IPS-18c (cell line): ENCODE measurements at regions not wholly inside any gene's neighbourhood (a gene's known extent, or its start where the extent isn't known, plus 50 kb on each side); places are given as distances from the start of the nearest gene placed in this dataset.
"Not testable (repeated sequence)": the region's sequence is repeated elsewhere in the genome, so short reads cannot be mapped to it uniquely, and the experiment has no call there.

Experiments
- H3K4me3 ChIP-seq: 2 replicates; pipeline ENCODE4 v1.7.0; 2013; ENCODE audit warnings: low read depth, mild to moderate bottlenecking, low read length, moderate library complexity; ENCODE audit not compliant: insufficient read depth
- H3K9me3 ChIP-seq: one replicate; pipeline ENCODE4 v1.6.1; 2013; ENCODE audit warnings: mild to moderate bottlenecking, low read length, moderate library complexity; ENCODE audit not compliant: control insufficient read depth, insufficient read depth

DNA sequence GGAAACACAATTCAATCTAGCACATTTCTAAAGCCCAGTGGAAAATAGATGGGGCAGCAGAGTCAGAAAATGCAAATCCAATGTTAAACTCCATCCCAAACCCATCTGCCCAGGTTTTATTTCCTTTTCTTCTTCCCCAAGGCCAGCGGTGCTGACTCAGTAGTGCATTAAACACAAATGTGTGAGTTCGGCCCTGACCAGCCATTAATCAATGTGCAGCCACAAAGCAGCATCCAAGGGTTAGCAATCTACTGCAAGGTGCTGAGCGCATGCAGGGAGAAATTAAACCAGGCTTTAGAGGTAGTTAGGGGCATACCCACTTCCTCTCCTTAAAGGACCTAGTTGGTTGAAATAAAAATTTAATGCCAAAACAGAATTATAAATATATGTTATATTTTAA is 583.3 kb upstream of the PPP2R3A start:
- Histone ChIP-seq H3K9me3 (no peaks in the 10 kb centered on the region), H3K4me3 (no peak overlapping the region)

DNA sequence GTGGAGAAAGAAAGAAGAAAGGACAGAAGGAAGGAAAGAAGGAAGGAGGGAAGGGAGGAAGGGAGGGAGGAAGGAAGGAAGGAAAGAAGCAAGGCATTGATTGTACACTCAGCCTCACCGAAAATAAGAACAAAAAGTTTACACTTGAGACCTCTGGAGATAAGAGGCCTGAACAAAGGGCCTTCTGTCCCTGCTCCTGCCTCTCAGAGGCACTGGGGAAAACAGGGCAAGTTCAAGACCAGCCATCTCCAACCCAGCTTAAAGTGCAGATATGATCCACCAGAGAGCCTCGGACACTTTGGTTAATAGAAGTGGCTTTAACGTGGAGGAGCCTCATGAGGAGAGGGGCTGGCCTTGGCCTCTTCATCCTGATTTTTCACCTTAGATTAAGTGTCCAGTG is 582.9 kb upstream of the PPP2R3A start:
- H3K4me3 ChIP-seq: no peak overlapping the region
- H3K9me3 ChIP-seq: no peaks in the 10 kb centered on the region

DNA sequence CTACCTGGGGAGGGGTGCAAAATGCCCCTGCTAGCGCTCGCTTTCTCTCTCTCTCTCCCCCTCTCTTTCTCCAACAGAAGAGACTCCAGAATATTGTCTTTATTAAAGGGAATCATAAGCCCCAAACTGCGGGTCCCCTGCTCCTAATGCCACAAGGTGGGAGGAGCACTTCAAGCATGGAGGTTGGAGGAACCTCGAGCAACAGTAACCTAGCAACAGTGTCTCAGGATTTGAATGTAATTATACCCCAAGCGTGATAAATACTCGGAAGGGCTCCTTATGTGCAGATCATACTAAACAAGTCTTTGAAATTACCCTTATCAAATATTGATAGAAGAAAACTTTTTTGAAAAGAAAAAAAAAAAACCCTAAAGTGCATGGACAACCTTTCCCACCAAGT is 582.2 kb upstream of the PPP2R3A start:
- Histone ChIP-seq H3K4me3 (no peak overlapping the region), H3K9me3 (no peaks in the 10 kb centered on the region)

DNA sequence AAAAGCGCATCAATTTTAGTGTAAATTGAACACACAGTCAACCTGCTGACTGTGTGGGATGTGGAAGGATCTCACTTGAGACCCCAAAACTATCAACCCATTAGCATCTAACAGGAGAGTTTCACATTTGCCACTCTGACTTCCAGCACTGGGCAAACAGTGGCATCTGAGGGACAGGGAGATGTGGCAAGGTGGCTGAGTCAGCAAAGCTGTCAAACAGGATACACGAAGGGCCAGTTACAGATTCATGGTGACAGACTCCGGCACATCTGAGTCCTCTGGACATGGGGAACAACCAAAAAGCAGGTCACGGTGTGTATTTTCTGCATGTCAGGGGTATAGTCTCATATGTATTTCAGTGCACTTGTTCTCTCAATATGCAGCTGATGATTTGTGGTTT is 573.4 kb upstream of the PPP2R3A start:
- peaks cover 4% of the 10 kb centered on the region for H3K9me3 ChIP-seq
- no peak overlapping the region for H3K4me3 ChIP-seq

DNA sequence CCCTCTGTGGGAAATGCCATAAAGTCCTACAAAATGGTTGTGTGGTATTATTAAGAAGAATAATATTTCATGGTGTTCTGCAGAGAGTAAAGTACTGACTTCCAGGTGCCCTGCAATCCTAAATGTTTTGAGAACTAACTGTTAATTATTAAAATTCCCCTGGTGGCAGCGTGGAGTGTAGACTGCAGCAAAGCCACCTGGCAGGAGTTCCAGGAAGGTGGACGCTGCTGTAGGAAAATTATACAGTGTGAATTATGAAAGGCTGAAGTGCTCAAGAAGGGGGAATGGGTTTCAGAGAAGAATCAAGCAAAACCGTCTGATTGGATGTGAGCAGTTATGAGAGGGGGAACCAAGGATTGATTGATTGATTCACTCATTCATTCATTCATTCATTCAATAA is 572.4 kb upstream of the PPP2R3A start:
- peaks cover 4% of the 10 kb centered on the region for H3K9me3 ChIP-seq
- no peak overlapping the region for H3K4me3 ChIP-seq

DNA sequence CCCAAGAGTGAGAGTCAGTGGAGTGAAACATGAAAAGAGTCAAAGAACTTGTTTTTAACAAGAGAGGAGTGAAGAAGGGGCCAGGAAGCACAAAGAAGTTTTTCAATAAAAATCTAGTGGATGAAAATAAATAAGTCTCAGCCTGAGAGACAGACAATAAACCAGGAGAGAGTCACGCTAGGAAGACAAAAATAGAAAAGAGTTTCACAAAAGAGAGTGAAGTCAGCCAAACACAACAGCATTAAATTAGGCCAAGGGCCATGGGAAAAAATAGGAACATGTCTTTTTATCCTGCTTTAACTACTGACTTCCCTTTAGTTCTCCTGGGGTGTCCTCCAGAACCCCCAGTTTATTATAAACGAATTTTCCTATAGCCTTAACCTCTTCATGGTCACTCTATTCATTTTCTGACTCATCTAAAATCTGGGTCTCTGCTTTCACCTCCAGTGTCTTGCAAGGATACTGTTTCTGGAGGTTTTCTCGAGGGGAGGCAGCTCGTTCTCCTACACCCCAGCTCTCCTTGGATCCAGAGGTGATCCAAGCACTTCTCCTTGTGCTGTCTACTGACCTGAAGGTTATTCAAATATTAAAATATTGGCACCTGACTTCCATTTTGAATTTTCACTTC is 571.5 kb upstream of the PPP2R3A start:
- Histone ChIP-seq H3K4me3 (no peak overlapping the region), H3K9me3 (peaks cover 4% of the 10 kb centered on the region)

DNA sequence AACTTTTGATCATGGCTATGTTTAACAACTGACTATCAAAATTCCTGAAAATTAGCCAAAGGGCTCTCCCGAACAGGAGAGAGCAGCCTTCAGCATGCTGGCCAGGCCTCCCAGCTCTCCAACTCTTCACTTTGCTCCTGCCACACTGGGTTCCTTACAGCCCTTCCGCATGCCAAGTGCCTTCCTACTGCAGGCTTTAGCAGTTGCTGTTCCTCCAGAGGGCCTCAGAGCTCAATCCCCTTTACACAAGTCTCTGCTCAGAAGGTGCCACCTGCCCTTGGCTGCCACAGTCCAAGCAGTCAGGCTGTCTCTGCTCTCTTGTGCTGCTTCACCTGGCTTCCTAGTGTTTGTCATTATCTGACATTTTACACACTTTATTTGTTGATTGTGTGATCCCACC is 553.1 kb upstream of the PPP2R3A start:
- Histone ChIP-seq H3K4me3 (no peak overlapping the region), H3K9me3 (no peaks in the 10 kb centered on the region)

DNA sequence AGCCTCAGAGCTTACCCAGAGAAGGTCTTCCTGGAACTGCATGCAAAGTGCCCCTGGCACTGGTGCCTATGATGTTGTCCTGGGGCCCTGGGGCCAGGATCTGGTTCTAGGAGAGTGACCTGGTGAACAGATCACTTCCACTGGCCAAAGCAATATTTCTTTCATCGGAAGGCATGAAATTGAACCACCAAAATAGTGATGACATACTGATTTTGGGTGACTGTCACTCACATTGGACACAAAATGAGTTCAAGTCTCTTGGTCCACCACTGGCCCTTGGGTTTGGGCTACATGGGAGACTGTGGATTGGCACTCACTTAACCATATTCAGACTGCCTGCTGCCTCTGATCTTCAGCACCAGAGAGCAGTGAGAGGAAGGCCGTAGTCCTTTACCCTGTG is 549.3 kb upstream of the PPP2R3A start:
- Histone ChIP-seq H3K9me3 (no peaks in the 10 kb centered on the region), H3K4me3 (no peak overlapping the region)

DNA sequence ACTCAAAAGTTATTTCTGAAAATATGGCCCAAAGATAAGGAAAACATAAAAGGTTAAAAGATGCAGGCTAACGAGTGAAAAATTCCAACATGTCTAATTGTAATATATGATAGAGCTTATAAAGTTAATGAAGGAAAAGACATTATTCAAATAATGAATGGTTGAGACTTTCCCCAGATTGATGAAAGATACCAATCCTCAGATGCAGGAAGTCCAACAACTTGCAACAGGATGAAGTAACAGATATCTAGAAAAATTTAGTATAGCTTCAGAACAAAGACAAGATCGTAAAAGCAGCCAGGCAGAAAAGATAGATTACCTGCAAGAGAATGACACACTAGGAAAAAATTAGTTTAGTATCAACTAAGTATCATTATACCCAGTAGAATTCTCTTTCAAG is 546.4 kb upstream of the PPP2R3A start:
- Histone ChIP-seq H3K4me3 (no peak overlapping the region), H3K9me3 (no peaks in the 10 kb centered on the region)

DNA sequence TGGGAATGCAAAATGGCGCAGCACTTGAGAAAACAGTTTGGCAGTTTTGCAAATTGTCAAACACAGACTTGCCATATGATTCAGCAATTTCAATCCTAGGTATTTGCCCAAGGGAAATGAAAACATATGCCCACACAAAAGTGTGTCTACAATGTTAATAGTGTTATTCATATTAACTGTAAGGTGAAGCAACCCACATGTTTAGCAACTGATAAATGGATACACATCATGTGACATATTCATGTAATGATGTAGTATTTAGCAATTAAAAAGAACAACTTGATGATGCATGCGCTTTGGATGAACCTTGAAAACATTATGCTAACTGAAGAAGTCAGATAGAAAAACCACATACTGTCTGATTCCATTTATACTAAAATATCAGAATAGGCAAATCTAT is 539.0 kb upstream of the PPP2R3A start:
- no peak overlapping the region for H3K4me3 ChIP-seq
- no peaks in the 10 kb centered on the region for H3K9me3 ChIP-seq

DNA sequence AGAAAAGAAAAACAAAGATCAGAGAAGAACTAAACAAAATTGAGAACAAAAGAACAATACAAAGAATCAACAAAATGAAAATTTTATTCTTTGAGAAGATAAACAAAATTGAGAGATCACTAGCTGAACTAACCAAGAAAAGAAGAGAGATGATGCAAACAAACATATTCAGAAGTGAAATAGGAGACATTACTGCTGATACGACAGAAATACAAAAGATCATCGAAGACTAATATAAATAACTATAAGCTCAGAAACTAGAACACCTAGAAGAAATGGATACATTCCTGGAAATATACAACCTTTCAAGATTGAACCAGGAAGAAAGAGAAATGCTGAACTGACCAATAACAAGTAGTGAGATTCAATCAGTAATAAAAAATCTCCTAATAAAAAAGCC is 533.1 kb upstream of the PPP2R3A start:
- no peaks in the 10 kb centered on the region for H3K9me3 ChIP-seq
- H3K4me3 ChIP-seq: no peak overlapping the region

DNA sequence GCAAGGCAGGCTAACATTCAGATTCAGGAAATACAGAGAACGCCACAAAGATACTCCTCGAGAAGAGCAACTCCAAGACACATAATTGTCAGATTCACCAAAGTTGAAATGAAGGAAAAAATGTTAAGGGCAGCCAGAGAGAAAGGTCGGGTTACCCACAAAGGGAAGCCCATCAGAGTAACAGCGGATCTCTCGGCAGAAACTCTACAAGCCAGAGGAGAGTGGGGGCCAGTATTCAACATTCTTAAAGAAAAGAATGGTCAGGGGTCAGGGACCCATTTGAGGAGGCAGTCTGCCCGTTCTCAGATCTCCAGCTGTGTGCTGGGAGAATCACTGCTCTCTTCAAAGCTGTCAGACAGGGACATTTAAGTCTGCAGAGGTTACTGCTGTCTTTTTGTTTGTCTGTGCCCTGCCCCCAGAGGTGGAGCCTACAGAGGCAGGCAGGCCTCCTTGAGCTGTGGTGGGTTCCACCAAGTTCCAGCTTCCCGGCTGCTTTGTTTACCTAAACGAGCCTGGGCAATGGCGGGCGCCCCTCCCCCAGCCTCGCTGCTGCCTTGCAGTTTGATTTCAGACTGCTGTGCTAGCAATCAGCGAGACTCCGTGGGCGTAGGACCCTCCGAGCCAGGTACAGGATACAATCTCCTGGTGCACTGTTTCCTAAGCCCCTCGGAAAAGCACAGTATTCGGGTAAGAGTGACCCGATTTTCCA is 526.5 kb upstream of the PPP2R3A start:
- not testable (repeated sequence) for H3K9me3 ChIP-seq
- peak overlapping the region; percentile 44; the same call in 1 of the 2 replicates for H3K4me3 ChIP-seq

DNA sequence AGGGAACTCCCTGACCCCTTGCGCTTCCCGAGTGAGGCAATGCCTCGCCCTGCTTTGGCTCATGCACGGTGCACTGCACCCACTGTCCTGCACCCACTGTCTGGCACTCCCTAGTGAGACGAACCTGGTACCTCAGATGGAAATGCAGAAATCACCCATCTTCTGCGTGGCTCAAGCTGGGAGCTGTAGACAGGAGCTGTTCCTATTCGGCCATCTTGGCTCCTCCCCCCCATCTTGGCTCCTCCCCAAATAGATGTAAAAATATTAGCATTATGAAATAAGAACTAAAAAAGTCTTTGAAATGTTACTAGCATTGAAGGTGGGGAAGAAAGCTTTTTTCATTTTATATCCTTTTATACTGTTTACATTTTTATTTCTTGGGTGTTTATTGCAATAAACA is 525.9 kb upstream of the PPP2R3A start:
- H3K4me3 ChIP-seq: peak overlapping the region; percentile 44; the same call in 1 of the 2 replicates
- H3K9me3 ChIP-seq: not testable (repeated sequence)

DNA sequence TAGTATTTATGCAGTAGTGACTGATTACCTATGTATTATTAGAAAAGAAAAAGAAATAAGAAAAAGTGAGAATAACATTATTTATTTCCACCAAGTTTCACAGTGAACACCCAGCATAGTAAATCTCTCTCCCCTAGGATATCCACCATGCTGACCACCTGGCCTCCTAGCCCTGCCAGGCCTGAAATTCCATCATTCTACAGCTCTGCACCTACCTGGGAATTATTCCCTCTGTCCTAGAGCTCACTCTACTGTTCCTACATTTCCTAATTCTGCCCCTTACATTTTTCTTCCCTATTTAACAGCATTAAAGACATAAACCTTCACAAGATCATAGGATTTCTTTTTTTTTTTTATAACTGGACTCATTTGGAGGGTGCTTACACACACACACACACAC is 525.3 kb upstream of the PPP2R3A start:
- Histone ChIP-seq H3K9me3 (no peaks in the 10 kb centered on the region), H3K4me3 (no peak overlapping the region)

DNA sequence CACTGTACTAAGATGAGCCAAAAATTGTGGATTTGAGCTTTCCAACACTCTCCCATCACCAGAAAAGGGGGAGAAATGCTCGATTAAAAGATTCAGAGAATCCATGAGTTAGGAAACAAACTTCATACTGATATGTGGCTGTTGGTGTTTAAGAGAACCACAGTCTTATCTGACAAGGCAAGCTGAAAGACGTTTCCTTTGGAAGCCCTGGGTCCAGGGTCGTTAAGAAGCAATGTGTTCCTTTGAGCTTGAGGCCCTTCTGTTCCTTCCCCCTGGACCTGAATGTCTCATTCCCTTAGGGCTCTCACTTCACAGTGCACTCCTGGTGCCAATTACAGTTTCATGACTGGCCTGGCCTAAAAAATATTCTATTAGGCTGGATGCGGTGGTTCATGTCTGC is 524.8 kb upstream of the PPP2R3A start:
- no peak overlapping the region for H3K4me3 ChIP-seq
- H3K9me3 ChIP-seq: no peaks in the 10 kb centered on the region

DNA sequence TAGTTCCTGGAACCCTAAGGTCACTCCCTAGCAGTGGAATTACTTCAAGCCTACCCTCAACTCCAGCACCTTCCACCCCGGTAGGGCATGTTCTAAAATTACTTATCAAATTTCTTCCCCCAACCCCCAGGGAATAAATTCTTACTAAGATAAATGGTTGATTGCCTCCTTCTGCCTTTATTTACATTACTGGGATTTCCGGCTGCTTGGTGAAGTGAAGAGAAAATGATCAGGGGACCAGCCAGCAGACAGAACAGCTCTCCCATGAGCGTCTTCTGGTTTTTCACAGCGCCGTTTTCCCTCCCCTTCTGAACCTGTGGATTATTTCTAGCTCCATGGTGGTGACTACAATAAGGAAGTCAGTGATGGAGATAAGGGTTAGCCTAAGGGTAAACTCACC is 521.5 kb upstream of the PPP2R3A start:
- Histone ChIP-seq H3K9me3 (no peaks in the 10 kb centered on the region), H3K4me3 (no peak overlapping the region)

DNA sequence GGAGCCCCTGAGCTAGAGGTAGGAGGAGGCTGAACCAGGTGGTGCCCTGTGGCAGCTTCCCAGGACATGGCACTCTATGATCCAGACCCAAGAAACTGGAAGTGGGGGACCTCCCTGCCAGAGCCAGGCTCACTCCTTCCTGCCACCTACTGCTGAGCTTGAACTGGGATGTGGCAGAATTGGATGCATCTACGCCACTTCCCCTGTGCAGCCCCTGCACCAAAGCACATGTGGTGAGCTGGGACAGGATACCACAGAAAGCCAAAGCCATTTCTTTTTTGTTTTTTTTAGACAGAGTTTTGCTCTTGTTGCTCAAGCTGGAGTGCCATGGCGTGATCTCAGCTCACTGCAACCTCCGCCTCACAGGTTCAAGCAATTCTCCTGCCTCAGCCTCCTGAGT is 518.0 kb upstream of the PPP2R3A start:
- no peak overlapping the region for H3K4me3 ChIP-seq
- H3K9me3 ChIP-seq: no peaks in the 10 kb centered on the region

DNA sequence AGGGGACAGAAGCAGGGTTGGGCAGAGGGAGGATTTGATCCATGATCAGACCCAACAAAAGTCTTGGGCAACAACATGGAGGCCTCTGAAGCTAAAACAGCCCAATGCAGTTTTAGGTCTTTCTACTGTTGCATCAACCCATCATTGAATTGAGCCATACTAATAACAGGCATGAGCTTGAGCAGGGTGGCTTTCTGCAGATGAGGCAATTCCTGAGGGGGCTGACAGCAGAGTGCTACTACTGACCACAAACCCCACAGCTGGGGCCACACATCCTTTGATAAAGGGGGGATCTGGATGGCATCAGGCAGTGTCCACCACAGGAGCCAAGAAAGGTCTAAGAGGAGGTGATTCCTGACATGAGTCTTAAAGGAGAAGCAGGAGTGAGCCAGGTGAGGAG is 517.0 kb upstream of the PPP2R3A start:
- no peaks in the 10 kb centered on the region for H3K9me3 ChIP-seq
- no peak overlapping the region for H3K4me3 ChIP-seq

DNA sequence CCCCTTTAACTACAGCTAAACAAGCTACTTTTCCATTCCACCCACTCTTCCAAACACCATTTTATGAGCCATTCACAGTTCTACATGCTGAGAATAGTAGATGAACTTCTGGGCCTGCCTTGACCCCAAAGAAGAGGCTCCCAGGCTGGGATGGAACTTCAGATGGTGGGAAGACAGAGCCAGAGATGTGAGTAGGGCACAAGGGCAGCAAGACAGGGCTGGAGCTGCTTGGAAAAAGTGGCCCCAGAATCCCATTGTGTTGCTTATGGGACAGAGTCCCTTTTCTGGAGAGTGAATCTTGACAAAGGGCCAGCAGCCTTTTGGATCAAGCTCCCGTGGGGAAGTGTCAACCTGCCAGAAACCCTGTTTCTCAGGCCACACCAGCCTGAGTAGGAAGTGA is 516.5 kb upstream of the PPP2R3A start:
- Histone ChIP-seq H3K4me3 (no peak overlapping the region), H3K9me3 (no peaks in the 10 kb centered on the region)
